ENCODE measurements at regions not wholly inside any gene's neighbourhood (a gene's known extent, or its start where the extent isn't known, plus 50 kb on each side); places are given as distances from the start of the nearest gene placed in this dataset.

DNA sequence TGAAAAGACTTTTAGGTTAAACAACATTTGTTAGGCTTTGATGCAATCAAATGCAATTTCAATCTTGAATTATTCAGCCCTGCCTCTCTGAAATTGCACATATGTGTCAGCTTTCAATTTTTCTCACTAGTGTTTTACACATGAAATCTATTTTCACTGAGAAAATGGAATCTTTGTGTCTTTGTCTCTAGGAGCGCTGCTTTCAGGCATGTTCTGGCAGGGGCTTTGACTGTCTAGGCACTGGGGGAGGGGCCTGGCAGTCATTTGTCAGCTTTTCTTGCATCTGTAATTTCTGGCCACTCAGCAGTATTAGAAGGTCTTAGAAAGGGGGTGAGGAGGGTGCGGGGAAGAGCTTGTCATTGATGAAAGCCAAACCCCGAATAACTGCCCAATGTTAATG is 264.4 kb downstream of the PTPRC start:
- DNase-seq (ENCODE audit: low read depth in 3 of 3, low spot score in 1 of 3), result no peak

DNA sequence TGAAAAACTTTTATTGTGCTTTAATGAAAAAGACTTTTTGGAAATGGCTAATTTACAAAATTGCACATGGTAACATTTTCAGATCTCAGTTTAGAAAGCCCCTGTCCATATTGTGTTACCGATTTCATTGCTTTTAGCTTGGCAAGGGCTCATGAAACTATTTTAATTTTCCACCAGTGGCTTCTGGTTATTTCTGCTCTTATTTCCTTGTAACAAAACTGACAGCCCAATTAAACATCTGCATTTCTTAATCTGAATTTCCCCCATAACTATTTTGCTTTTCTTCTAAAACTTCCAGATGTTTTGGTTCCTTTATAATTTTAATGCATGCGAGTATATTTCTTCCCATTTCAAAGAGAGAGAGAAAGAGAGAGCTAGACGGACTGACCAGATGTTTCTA is 264.8 kb downstream of the PTPRC start:
- no peak for DNase-seq (ENCODE audit: low read depth in 3 of 3, low spot score in 1 of 3)

DNA sequence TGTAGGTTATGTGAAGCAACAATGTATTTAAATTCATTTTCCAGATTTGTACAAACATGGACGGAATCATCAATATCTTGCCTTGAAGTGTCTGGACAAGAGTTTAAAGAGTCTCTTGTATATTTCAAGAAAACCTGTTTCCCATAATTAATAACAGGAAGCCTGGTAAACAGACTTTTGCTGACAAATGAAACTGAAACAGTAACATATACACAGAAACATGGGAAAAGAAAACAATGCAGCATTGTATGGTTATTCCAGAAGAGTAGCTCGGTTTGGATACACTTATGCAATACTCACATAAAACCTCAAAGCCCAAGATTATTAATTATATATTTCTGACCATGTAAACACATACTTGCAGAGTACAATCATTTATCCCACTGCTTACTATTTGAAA is 265.5 kb downstream of the PTPRC start:
- no peak for DNase-seq (ENCODE audit: low read depth in 3 of 3, low spot score in 1 of 3)

DNA sequence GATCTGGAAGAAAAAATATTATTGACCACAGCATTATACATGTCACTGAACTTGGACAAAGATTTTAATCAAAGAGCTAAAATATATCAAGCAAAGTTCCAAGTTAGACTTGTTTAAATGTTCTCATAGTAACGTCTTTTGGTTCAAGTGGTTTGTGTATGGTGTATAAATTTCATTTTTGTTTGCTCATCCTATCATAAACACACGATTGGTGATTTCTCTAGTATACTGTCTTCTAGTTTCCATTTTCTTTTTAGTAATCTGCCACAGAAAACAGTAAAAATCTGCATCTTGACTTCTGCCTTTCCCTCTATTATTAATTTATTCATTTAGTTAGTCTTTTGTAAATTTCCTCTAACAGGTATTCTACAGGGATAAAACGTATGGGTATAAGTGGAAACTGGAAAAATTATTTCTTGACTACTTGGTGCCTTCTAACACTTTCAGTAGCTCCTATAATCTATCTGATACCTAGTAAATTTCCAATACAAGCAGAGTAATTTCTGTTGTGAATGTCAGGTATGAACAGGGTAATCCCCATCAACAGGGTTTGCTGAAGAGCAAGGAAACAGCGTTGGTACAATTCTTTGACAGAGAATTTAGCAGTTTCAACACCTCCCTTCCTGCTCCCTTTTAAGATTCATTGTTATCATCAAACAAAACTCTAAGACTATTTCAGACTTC is 268.0 kb downstream of the PTPRC start:
- DNase-seq (ENCODE audit: low read depth in 3 of 3, low spot score in 1 of 3), result no peak

DNA sequence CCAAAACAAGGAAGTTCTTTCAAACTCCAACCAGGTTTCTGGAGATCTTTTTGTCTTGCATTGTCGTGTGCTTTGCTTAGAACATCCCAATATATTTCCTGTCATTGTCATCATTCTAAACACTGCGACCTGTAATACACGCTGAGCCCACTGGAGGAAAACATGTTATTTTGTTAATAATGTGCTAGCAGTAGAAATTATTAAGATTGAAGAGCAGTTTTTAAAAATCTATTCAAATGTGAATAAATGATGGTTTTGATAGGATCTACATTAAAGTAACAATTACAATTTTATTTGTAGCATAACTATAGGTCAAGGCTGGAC is 268.5 kb downstream of the PTPRC start:
- no peak for DNase-seq (ENCODE audit: low read depth in 3 of 3, low spot score in 1 of 3)

DNA sequence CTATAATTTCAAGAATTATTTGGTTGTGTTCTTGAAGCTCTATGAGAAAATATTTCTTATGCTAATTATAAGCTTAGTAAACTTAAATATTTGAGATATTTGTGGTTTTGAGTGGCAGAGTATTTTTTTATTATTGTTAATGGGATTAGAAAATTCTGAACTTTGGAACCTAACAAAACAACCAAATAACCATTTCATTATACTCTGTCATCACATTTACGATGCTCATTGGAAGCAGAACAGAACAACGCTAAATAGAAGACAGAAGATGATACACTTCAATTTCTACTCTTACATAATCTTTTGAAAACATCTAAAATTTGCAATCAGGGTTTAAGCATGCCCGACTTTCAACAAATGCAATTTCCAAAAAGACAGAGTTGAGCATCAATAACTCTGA is 270.2 kb downstream of the PTPRC start:
- no peak for DNase-seq (ENCODE audit: low read depth in 3 of 3, low spot score in 1 of 3)

DNA sequence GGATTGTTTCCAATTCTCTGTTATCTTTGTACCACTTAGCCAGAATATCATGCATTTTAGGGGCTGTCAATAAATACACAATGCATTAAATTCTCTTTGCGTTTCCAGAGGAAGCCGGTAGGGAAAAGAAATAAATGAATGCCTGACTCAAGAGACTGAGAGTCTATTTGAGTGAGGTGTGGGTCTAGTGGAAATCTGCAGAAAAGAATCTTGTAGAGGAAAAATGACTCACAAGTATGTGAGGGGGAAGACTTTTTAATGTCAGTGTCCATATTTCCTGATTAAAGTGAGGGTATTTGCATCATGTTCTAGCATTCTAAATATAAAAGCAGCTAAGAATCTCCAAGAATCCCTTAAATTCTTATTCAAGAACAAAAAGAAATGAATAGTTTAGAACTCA is 271.1 kb downstream of the PTPRC start:
- no peak for DNase-seq (ENCODE audit: low read depth in 3 of 3, low spot score in 1 of 3)

DNA sequence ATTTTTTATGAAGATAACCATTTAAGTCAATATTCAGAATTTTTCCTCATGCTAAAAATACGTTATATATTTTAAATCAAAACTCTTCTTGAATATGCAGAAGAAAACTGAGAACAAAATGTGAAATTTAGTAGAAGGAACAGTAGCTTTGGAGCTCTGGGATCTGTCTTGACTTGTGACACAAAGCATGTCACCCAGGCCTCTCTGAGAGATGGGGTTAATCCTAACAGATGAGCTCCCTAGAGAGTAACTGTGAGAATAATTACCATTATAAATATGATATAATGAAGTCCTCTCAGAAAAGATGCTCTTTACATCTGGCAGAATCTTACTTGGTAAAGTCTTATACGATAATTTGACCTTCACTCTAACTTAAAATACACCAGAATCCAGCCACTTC is 272.0 kb downstream of the PTPRC start:
- DNase-seq (ENCODE audit: low read depth in 3 of 3, low spot score in 1 of 3), result no peak

DNA sequence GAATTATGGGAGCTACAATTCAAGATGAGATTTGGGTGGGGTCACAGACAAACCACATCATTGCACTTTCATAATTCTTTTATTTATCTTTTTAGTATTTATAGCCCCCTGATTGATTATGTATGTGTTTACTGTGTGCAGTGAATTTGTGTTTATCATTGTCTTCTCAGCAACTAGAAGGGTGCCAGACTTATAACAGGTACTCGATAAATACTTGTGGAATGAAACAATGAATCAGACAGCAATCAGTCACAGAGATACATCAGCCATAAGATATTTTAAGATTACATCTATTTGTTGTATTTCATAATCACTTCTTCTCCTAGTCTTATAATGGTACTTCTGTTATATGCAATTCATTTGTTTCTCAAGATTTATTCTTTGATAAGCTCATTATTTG is 273.2 kb downstream of the PTPRC start:
- DNase-seq (ENCODE audit: low read depth in 3 of 3, low spot score in 1 of 3), result no peak

DNA sequence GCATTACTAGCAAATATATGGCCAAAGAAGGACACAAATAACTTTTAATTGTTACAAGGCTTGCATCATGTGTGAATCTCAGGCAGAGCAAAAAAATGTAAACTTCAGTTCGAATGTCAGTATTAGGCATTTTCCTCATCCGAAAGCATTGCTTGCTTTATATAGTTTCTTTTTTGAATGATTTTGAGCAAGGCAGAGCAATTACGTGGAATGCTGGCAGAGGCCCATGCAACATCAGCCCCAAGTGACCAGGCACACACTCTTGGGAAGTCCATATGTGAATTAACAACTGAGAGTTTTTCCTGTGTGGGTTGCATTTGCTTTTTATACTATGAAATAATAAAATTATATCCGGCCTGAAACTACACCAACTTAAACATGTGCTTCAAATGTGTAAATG is 274.8 kb downstream of the PTPRC start:
- DNase-seq (ENCODE audit: low read depth in 3 of 3, low spot score in 1 of 3), result no peak

DNA sequence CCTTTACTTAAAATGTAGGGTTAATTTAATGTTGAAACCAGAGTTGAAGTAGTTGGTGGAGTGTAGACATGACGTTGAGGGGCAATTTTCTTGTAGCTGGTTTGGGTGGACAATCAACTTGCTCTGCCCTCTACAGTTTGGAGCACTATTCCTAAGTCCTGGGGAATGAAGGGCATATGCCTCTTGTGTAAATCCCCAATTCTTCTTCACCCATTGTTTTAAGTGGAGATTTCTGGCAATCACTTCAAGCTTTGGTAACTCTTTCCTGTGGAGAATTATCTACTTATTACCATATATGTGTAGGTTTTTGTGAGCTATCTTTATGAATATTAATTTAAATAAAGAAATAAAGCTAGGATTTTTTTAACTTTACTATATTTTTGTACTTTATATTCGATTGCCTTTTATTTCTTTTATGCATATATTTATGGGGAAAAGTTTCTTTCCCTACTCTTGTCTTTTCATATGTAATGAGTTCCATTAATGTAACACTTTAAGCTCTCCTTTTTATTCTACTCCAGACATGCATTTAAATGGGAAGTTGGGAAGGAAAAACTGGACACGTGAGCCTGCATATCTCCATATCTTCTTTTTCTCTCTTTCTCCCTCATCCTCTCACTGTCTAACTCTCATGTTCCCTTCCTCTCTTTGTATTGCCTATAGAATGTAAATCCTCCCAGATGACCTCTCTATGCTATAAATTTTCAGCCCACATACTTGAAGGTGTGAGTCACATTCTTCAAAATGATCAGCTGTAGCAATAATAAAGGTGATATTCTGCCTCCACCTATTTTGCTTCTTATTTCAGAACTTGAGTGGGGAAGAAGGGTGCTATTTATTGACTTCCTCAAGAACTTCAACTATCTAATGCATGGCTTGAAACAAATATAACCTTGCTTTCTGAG is 276.7 kb downstream of the PTPRC start:
- DNase-seq (ENCODE audit: low read depth in 3 of 3, low spot score in 1 of 3), result no peak

DNA sequence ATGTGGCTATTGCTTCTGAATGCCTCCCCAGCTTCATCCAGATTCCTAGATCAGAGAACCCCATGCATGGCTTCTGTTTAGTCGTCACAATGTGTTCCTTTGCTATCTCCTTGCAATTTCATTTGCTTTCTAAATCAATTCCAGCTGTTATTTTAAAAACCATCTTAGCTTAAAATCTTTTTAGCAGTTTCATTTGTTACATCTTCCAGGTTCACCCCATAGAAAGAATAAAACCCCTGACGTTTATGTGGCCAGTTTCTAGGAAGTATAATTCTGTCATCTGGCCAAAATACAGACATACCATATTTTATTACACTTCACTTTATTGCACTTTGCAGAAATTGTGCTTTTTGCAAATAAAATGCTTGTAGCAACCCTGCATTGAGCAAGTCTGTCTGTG is 278.4 kb downstream of the PTPRC start:
- DNase-seq (ENCODE audit: low read depth in 3 of 3, low spot score in 1 of 3), result no peak

DNA sequence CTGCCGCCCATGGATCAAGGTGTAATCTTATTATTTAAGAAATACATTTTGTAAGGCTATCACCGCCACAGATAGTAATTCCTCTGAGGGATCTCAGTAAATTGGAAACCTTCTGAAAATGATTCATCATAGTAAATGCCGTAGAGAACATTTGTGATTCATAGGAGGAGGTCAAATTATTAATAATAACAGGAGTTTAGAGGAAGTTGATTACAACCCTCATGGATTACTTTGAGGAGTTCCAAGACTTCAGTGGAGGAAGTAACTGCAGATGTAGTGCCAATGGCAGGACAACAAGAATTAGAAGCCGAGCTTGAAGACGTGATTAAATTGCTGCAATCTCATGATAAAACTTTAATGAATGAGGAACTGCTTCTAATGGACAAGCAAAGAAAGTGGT is 280.1 kb downstream of the PTPRC start:
- DNase-seq (ENCODE audit: low read depth in 3 of 3, low spot score in 1 of 3), result no peak

DNA sequence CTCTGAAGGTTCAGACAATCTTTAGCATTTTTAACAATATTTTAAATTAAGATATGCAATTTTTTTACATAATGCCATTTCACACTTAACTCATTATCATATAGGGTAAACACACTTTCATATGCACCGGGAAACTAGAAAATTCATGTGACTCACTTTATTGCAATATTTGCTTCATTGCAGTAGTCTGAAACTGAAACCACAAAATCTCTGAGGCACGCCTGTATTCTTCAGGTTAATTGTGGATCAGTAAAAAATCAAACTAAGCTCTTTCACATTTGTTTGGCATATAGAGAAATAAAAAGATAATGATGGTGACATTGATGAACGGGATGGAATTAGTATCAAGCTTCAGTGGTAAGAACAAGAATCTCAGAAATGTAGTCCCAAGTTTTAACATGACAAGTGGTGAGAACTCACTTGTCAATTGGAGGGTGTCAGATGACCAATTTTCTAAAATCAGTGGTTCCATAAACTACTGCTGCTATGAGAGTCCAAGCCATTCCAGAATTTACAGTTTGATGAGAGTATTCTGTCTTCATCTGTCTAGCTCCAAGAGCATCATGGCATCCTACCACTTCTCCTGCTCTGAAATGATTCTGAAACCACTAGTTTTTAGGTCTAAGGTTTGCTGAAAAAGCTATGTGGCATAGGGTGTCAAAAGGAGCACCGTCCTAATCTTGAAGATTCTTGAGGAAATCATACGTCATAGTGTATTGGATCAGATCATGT is 281.0 kb downstream of the PTPRC start:
- no peak for DNase-seq (ENCODE audit: low read depth in 3 of 3, low spot score in 1 of 3)

DNA sequence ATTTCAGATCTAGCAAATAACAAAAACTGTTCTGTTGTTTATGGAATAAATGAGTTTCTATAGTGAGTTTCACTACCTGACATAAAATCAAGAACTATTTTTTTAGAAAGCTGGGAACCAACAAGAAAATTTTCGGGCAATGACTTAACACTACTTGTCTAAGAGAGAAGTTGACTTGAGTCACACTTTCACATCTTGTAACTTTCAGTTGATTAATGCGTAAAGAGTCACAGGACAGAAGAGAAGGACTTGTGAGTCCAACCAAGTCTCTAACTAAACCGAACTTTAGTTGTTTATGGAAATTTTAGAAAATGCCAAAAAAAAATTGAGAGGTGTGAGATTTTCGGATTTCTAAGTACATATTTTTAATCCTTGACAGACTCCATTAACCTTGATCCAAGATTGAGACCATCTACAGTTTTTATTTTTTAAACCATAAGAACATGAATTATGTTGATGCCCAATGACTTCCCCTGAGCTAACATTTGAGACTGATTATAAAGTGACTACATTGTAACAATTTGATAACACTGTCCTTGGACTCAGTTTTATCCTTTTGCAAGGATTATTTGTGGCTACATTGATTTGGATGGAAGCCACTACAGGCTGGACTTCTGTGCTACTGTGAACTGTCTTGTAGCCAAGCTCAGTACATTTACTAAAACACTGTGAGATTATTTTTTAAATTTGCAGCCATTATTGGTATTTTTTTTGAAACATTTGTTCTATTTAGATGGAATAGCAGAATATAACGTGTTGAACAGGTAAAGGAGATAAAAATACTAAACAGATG is 284.0 kb downstream of the PTPRC start:
- no peak for DNase-seq (ENCODE audit: low read depth in 3 of 3, low spot score in 1 of 3)

DNA sequence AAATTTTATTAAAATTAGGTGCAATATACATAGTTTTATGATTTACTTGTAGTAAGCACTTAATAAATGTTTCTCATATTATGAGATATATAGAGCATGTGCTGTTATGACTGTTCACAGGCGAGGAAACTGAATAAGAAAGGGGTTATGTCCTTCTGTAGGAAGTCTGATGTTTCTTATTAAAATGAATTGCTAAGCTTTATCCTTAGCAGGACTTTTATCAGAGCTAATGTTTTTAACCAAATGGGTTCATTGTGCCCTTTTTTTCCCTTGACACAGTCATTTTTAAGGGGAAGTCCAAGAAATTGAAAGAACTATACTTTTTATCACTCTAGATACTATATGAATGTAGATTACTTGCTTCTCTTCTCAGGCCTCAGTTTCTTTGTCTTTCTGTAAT is 285.2 kb downstream of the PTPRC start:
- no peak for DNase-seq (ENCODE audit: low read depth in 3 of 3, low spot score in 1 of 3)

DNA sequence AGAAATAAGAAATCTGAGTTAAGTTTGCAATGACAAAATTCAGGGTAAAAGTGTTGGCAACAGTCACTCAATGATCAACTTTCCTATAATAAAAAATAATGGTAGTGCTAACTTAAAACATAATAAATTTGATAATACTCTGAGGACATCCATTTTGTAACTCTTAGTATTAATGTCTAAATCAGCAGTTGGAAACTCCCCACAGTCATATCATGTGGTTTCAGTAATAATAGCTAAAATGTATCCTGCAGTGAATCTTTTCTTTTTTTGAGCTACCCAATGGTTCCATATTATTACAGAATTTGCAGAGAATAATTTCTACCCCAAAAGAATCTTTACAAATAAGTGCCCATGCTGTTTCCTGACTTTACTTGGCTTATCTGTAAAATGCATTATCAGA is 286.7 kb downstream of the PTPRC start:
- no peak for DNase-seq (ENCODE audit: low read depth in 3 of 3, low spot score in 1 of 3)

DNA sequence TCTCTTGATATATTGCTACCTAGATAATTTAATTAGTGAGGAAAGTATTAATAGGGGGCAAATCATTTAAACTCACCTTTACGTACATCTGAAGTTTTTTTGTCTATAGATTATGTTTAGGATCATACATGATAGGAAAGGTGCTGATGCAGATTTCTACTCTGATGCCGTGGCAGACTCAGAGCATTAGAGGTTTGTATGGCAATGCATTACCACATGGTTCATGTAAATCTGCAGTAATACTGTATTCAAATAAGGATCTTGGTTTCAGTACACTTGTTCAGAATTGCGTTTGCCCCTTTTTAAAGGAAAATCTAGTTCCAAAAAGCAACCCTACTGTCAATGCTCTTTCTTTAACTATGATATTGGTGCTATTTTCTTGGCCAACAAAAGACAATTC is 288.3 kb downstream of the PTPRC start:
- no peak for DNase-seq (ENCODE audit: low read depth in 3 of 3, low spot score in 1 of 3)

DNA sequence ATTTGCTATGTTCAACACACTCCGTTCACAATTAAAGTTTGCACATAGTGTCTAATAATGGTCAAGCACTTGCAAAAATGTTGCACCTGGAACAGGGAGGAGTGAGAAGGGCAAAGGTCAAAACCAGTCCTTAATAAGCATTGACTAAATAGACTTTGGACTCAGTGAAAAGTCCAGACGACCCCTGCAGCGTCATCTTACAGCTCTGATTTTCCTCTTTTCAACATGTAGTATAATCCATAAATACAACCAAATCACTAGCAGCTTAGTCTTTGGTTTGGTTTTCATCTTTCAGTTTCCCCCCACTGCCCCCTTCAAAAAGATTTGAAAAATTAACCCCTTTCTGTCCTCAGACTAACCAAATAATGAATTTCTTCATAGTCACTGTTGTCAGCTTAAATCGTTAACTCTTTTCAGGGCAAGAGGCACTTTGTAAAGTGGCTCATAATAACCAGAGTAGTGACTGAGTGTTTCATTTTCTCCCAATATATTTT is 290.3 kb downstream of the PTPRC start:
- DNase-seq (ENCODE audit: low read depth in 3 of 3, low spot score in 1 of 3), result no peak

DNA sequence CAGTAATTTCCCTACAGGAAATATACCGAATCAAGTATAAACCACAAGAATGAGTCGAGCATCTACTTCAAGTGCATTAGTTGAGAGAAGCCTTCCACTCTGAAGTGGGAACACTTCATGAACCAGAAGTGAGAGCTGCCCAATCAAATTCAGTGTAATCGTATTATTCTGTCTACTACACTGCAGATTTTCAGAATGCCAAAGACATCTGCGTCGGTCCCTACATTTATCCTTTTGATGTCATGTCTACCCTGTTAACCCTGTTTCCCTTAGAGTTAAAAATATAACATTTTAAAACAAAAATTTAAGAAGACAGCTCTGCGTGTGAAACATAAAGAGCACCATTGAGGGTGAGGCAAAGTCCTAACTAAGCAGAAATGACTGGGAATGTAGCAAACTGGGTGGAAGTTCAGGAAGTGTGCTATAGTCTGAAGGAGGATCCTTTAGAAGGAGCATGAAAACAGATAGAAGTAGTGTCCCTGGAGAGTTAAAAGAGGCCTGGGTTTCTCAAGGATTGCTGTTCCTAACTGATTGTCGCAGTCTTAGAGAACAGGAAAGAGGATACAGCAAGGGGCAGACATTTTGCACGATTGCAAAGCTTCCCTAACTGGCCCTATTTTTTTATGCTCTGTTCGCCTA is 291.2 kb downstream of the PTPRC start:
- DNase-seq (ENCODE audit: low read depth in 3 of 3, low spot score in 1 of 3), result no peak

Measured in stimulated activated CD4-positive, alpha-beta T cell treated with anti-CD3 and anti-CD28 coated beads, TNF-alpha, amount 100 ng/mL, for 1 hour (primary cell).